HFF-Myc (cell line): ENCODE measurements at regions not wholly inside any gene's neighbourhood (a gene's known extent, or its start where the extent isn't known, plus 50 kb on each side); places are given as distances from the start of the nearest gene placed in this dataset.
A peak's percentile ranks its signal among the peaks of the same experiment; 100 is the strongest.

ENCODE experiments used
- DNase-seq: peaks from one replicate; pipeline ENCODE4 v3.0.0-alpha.2; 2011; ENCODE audit warnings: low read depth; ENCODE audit errors: extremely low read depth
- H3K4me3 ChIP-seq: replicated peaks from 2 replicates; pipeline ENCODE4 v1.5.1; 2011; ENCODE audit warnings: low read depth, mild to moderate bottlenecking, control low read depth, low read length
- TF ChIP-seq, protein P1 (sequence below): IDR thresholded peaks from 2 replicates; pipeline ENCODE4 v1.5.1; 2012; ENCODE audit warnings: mild to moderate bottlenecking, low read depth, low read length, control low read depth; ENCODE audit errors: missing control alignments

GRCh38 chrX:44733931-44734330, 109.9 kb upstream of the DUSP21 start:
- TF ChIP-seq, protein P1, sequence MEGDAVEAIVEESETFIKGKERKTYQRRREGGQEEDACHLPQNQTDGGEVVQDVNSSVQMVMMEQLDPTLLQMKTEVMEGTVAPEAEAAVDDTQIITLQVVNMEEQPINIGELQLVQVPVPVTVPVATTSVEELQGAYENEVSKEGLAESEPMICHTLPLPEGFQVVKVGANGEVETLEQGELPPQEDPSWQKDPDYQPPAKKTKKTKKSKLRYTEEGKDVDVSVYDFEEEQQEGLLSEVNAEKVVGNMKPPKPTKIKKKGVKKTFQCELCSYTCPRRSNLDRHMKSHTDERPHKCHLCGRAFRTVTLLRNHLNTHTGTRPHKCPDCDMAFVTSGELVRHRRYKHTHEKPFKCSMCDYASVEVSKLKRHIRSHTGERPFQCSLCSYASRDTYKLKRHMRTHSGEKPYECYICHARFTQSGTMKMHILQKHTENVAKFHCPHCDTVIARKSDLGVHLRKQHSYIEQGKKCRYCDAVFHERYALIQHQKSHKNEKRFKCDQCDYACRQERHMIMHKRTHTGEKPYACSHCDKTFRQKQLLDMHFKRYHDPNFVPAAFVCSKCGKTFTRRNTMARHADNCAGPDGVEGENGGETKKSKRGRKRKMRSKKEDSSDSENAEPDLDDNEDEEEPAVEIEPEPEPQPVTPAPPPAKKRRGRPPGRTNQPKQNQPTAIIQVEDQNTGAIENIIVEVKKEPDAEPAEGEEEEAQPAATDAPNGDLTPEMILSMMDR, result no peak
- no peak for DNase-seq
- no peak overlapping the region for H3K4me3 ChIP-seq

GRCh38 chrX:44731160-44731559, 112.7 kb upstream of the DUSP21 start:
- no peak overlapping the region for H3K4me3 ChIP-seq
- DNase-seq, result no peak
- TF ChIP-seq, protein P1, result no peak

GRCh38 chrX:44723426-44723825, 120.4 kb upstream of the DUSP21 start:
- H3K4me3 ChIP-seq, result no peak overlapping the region
- TF ChIP-seq, protein P1, result no peak
- DNase-seq, result no peak

DNA sequence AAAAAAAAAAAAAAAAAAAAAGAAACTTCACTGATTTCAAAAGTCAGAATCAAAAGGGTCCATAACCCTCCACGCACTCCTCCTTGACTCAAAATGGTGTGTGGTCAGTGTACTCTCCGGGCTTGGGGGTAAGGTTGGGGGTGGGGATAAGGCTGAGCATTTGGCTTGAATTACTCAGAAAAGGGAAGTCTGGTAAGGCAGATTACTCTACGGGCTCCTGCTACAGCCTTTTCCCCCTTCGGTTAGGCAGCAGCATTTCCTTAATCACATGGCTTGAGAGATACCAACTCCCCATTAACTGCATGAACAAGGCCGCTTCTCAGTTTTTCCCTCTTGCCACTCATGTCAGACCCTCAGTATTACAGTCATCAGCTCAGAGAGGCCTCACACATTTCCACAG, 135.4 kb upstream of the DUSP21 start:
- TF ChIP-seq, protein P1, result no peak
- no peak overlapping the region for H3K4me3 ChIP-seq
- no peak for DNase-seq

DNA sequence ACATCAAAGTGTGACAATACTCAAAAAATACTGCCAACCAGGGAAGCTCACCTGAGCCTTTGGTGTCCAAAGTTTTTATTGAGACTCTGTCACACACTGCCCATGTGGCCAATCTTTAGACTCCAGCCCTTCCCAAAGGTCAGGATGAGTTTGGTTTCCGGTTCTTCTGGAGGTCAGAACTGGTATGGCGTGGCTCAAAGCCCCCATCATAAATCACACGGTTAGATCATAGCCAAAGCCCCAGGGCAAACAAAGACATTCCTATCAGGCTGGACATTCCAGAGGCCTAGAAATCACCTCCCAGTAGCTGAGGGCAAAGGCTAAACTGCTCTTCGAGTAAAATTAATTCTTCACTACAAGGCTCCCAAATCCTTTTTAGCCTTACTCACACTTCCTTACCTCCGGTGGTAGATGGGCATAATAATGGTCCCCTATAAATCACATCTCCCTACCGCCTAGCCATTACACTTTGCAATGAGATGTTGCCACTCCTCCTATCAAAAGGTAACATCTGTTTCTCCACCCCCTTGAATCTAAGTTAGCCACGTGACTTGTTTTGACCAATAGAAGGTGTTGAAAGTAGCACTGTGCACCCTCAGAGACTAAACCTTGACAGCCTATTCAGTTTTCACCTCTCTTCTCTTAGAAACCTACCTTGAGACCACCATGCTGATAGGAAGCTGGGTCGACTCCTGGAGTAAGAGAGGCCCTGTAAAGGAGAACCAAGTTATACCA, 137.8 kb upstream of the DUSP21 start:
- DNase-seq, result peak; percentile 0
- TF ChIP-seq, protein P1, result no peak
- no peak overlapping the region for H3K4me3 ChIP-seq

DNA sequence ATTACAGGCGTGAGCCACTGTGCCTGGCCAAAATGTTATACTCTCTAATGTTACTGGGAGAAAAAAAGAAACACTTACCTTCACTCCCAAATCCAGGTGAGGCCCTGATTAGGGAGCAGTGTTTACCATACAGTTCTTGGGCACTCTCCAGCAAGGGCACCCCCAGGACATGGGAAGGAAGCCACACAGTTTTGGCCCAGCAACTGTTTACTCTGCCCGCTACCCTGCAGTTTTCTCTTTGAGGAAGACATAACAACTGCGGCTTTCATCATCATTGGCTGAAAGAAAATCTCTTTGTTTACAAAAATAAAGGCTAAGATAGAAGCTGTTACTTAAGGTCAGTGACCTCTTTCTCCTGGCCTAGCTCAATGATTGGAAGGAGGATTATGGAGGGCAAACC, 145.5 kb upstream of the DUSP21 start:
- TF ChIP-seq, protein P1, result no peak
- DNase-seq, result no peak

DNA sequence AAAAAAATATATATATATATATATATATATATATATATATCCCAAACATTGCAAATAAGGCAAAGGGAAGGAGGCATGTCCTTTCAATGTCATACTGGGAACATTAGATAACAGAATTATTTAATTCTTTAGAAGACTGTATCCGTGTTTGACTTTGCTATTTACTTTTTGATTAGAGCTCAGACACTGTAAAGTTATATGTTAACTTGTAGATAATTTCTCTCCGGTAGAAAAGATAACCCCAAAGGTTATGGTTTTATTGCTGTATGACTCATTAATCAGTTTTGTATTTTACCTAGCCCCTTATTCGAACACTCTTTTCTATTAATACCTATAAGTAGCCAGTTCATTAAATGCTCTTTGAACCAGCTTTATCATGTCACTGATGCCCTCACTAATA, 150.6 kb upstream of the DUSP21 start:
- TF ChIP-seq, protein P1, result no peak
- H3K4me3 ChIP-seq, result no peak overlapping the region
- no peak for DNase-seq

More for the DNA sequence above, 145.5 kb upstream of the DUSP21 start:
- H3K4me3 ChIP-seq, result no peak overlapping the region
